HL-60 (cell line): ENCODE measurements at regions not wholly inside any gene's neighbourhood (a gene's known extent, or its start where the extent isn't known, plus 50 kb on each side); places are given as distances from the start of the nearest gene placed in this dataset.

Experiments used
- DNase-seq, 2 experiments: peaks; one replicate each; pipeline ENCODE4 v3.0.0-alpha.2; 2010 to 2020; ENCODE audit warnings: low read depth in 1 of 2, low spot score in 1 of 2
- H3K27ac ChIP-seq: fragments of 250-450 bp; sonication (Bioruptor Pico); replicated peaks from 2 replicates; pipeline ENCODE4 v1.5.1; 2020; ENCODE audit warnings: mild to moderate bottlenecking, moderate library complexity
- H3K27me3 ChIP-seq: fragments of 250-450 bp; sonication (Bioruptor Pico); 2 replicates; pipeline ENCODE4 v1.5.1; 2021; ENCODE audit warnings: mild to moderate bottlenecking, moderate library complexity; ENCODE audit not compliant: insufficient read depth, poor library complexity, severe bottlenecking
- H3K4me3 ChIP-seq: replicated peaks from 2 replicates; pipeline ENCODE4 v1.5.1; 2011; ENCODE audit warnings: mild to moderate bottlenecking, control low read depth, low read length; ENCODE audit not compliant: insufficient read depth
- CTCF ChIP-seq: IDR thresholded peaks from one replicate; pipeline ENCODE4 v1.5.1; 2011; ENCODE audit warnings: low read length, control low read depth, inconsistent platforms; ENCODE audit not compliant: insufficient read depth
- GABPA ChIP-seq: IDR thresholded peaks from 2 replicates; pipeline ENCODE4 v1.6.1; 2012; ENCODE audit warnings: low read depth
- POLR2AphosphoS5 ChIP-seq: IDR thresholded peaks from 2 replicates; pipeline ENCODE4 v1.6.1; 2012; ENCODE audit warnings: low read depth
- REST ChIP-seq: IDR thresholded peaks from 2 replicates; pipeline ENCODE4 v1.6.1; 2012; ENCODE audit warnings: low read depth; ENCODE audit not compliant: insufficient replicate concordance
- SPI1 ChIP-seq: IDR thresholded peaks from 2 replicates; pipeline ENCODE4 v1.6.1; 2012; ENCODE audit warnings: low read depth, mild to moderate bottlenecking, borderline replicate concordance

GRCh38 chr11:115712296-115712695 is 208.1 kb upstream of the CADM1 start:
- no peak overlapping the region for H3K27ac ChIP-seq
- H3K27me3 ChIP-seq: no peaks in the 10 kb centered on the region
- DNase-seq: no peak
- no peak for TF ChIP-seq CTCF
- TF ChIP-seq REST: no peak
- TF ChIP-seq SPI1: no peak
- no peak for TF ChIP-seq GABPA
- TF ChIP-seq POLR2AphosphoS5: no peak
- H3K4me3 ChIP-seq: no peak overlapping the region

GRCh38 chr11:115710980-115711379 is 206.8 kb upstream of the CADM1 start:
- H3K27me3 ChIP-seq: no peaks in the 10 kb centered on the region
- no peak for DNase-seq
- no peak overlapping the region for H3K27ac ChIP-seq
- H3K4me3 ChIP-seq: no peak overlapping the region
- TF ChIP-seq SPI1 (no peak), GABPA (no peak), CTCF (no peak), REST (no peak), POLR2AphosphoS5 (no peak)

GRCh38 chr11:115710426-115710825 is 206.2 kb upstream of the CADM1 start:
- DNase-seq: no peak
- H3K27me3 ChIP-seq: no peaks in the 10 kb centered on the region
- H3K27ac ChIP-seq: peak overlapping the region; percentile 78
- TF ChIP-seq REST (no peak), POLR2AphosphoS5 (no peak), CTCF (no peak), GABPA (no peak), SPI1 (no peak)
- H3K4me3 ChIP-seq: no peak overlapping the region
